ENCODE measurements at regions not wholly inside any gene's neighbourhood (a gene's known extent, or its start where the extent isn't known, plus 50 kb on each side); places are given as distances from the start of the nearest gene placed in this dataset.

GRCh38 chr3:18190646-18191045 lies 234.5 kb downstream of the SATB1 start:
- Histone ChIP-seq H4K20me1 (ENCODE audit: control insufficient read depth, insufficient read depth, insufficient read length) (no peaks in the 10 kb centered on the region), H2BK12ac (ENCODE audit: insufficient read length, low read depth, low read length) (no peak overlapping the region), H2AK5ac (ENCODE audit: insufficient read length, low read length) (no peak overlapping the region), H2BK5ac (ENCODE audit: insufficient read length, low read length) (no peak overlapping the region), H3K23ac (ENCODE audit: insufficient read length, low read depth, low read length) (no peak overlapping the region), H3K9ac (ENCODE audit: extremely low read depth, insufficient read length, low read length) (no peak overlapping the region), H4K91ac (ENCODE audit: insufficient read length, low read depth, low read length) (no peak overlapping the region), H4K8ac (replicated peaks; ENCODE audit: insufficient read length, low read depth, low read length) (no peak overlapping the region), H3K27me3 (ENCODE audit: insufficient read depth, low read length) (no peaks in the 10 kb centered on the region), H3K79me1 (ENCODE audit: insufficient read depth, low read depth, low read length, poor library complexity, severe bottlenecking) (no peaks in the 10 kb centered on the region), H3K4me1 (ENCODE audit: insufficient read depth, low read length) (no peaks in the 10 kb centered on the region), H3K9me3 (ENCODE audit: control insufficient read depth, low read depth, low read length) (no peaks in the 10 kb centered on the region), H3K27ac (ENCODE audit: insufficient read length, low read depth, low read length) (no peak overlapping the region), H3K4ac (ENCODE audit: low read depth, low read length) (no peak overlapping the region), H2BK120ac (ENCODE audit: low read depth, low read length, poor library complexity, severe bottlenecking) (no peak overlapping the region), H3K18ac (ENCODE audit: insufficient read length, low read depth, low read length) (no peak overlapping the region), H3K14ac (ENCODE audit: insufficient read depth, low read length) (no peak overlapping the region), H2BK20ac (ENCODE audit: low read depth, low read length, poor library complexity, severe bottlenecking) (no peak overlapping the region), H2AFZ (ENCODE audit: low read length) (no peak overlapping the region), H3T11ph (ENCODE audit: low read length) (no peak overlapping the region), H2BK15ac (ENCODE audit: low read depth, low read length) (no peak overlapping the region), H3K4me2 (ENCODE audit: insufficient read depth, insufficient read length, low read length) (no peak overlapping the region), H4K5ac (ENCODE audit: insufficient read length, low read depth, low read length) (no peak overlapping the region), H3K56ac (ENCODE audit: insufficient read length, low read depth, low read length) (no peak overlapping the region), H3K79me2 (ENCODE audit: insufficient read depth, low read length) (no peaks in the 10 kb centered on the region), H3K23me2 (ENCODE audit: insufficient read length, low read depth, low read length, poor library complexity, severe bottlenecking) (no peaks in the 10 kb centered on the region)
- Mint-ChIP-seq H3K27me3 (ENCODE audit: low read depth) (no peaks in the 10 kb centered on the region), H3K9me3 (peaks cover 0 to 3% of the 10 kb centered on the region in 2 experiments; a peak in 2 of 5 replicates), H3K4me3 (no peak overlapping the region), H3K4me1 (no peaks in the 10 kb centered on the region), H3K36me3 (ENCODE audit: insufficient read depth in 1 of 3, low read depth in 3 of 3) (peaks cover 0 to 5% (median 0%) of the 10 kb centered on the region in 3 experiments; a peak in 1 of 7 replicates), H3K27ac (no peak overlapping the region)
- no peak for DNase-seq
- TF ChIP-seq CTCF (conservative IDR thresholded peaks at IDR 0.05), result no peak
